Thymus (tissue), 11 donors: ENCODE measurements at regions not wholly inside any gene's neighbourhood (a gene's known extent, or its start where the extent isn't known, plus 50 kb on each side); places are given as distances from the start of the nearest gene placed in this dataset.

ENCODE experiments used
- DNase-seq, 9 donors: peaks; one replicate each; pipeline ENCODE4 v3.0.0-alpha.2; 2013; ENCODE audit warnings: low spot score in 9 of 9, low read depth in 6 of 9, missing footprints in 1 of 9
- H3K27ac ChIP-seq, 2 donors: one replicate each; pipeline ENCODE4 v1.5.1; 2013; ENCODE audit warnings: control low read depth in 1 of 2, low read depth in 1 of 2, low read length in 1 of 2, mild to moderate bottlenecking in 1 of 2, moderate library complexity in 1 of 2
- H3K27me3 ChIP-seq, 2 donors: one replicate each; pipeline ENCODE4 v1.5.1; 2013; ENCODE audit warnings: low read length in 1 of 2; ENCODE audit not compliant: control insufficient read depth in 2 of 2, insufficient read depth in 1 of 2
- H3K36me3 ChIP-seq, 2 donors: one replicate each; pipeline ENCODE4 v1.5.1; 2013; ENCODE audit warnings: low read length in 1 of 2, mild to moderate bottlenecking in 1 of 2, moderate library complexity in 1 of 2; ENCODE audit not compliant: control insufficient read depth in 2 of 2, insufficient read depth in 2 of 2
- H3K4me1 ChIP-seq, 2 donors: one replicate each; pipeline ENCODE4 v1.5.1; 2013; ENCODE audit warnings: low read length in 2 of 2; ENCODE audit not compliant: control insufficient read depth in 2 of 2, insufficient read depth in 2 of 2
- H3K4me3 ChIP-seq, 2 donors: one replicate each; pipeline ENCODE4 v1.5.1; 2013; ENCODE audit warnings: low read length in 2 of 2, control low read depth in 1 of 2, mild to moderate bottlenecking in 1 of 2
- H3K9me3 ChIP-seq, 2 donors: one replicate each; pipeline ENCODE4 v1.5.1; 2013; ENCODE audit warnings: low read length in 1 of 2, mild to moderate bottlenecking in 1 of 2; ENCODE audit not compliant: control insufficient read depth in 2 of 2, insufficient read depth in 1 of 2
- WGBS: extraction: QIAGEN DNeasy Blood & Tissue Kit; methylation state at CpG from one replicate; pipeline ENCODE4 v1.1.7; 2013; 5-methylcytosine and 5-hydroxymethylcytosine counted together
- donor health status: healthy.

- Histone ChIP-seq H3K36me3 (no peaks in the 10 kb centered on the region), H3K4me3 (no peak overlapping the region), H3K27me3 (no peaks in the 10 kb centered on the region), H3K27ac (no peak overlapping the region), H3K9me3 (no peaks in the 10 kb centered on the region), H3K4me1 (no peaks in the 10 kb centered on the region)
- 80% methylated on average over 3 of the region's 3 CpGs for WGBS
- DNase-seq: no peak
Observed at GRCh38 chr5:31000287-31000686, 193.2 kb upstream of the CDH6 start.

- H3K36me3 ChIP-seq: no peaks in the 10 kb centered on the region
- no peaks in the 10 kb centered on the region for H3K9me3 ChIP-seq
- no peak overlapping the region for H3K4me3 ChIP-seq
- no peak for DNase-seq
- WGBS: 92% methylated on average over 1 of the region's 1 CpG
- no peaks in the 10 kb centered on the region for H3K4me1 ChIP-seq
- no peak overlapping the region for H3K27ac ChIP-seq
- no peaks in the 10 kb centered on the region for H3K27me3 ChIP-seq
Observed at GRCh38 chr5:30997681-30998080, 195.8 kb upstream of the CDH6 start.

- no peak overlapping the region for H3K27ac ChIP-seq
- no peaks in the 10 kb centered on the region for H3K27me3 ChIP-seq
- 89% methylated on average over 3 of the region's 3 CpGs for WGBS
- H3K9me3 ChIP-seq: no peaks in the 10 kb centered on the region
- no peaks in the 10 kb centered on the region for H3K36me3 ChIP-seq
- H3K4me3 ChIP-seq: no peak overlapping the region
- H3K4me1 ChIP-seq: no peaks in the 10 kb centered on the region
- no peak for DNase-seq
Observed at GRCh38 chr5:30994902-30995301, 198.6 kb upstream of the CDH6 start.

DNA sequence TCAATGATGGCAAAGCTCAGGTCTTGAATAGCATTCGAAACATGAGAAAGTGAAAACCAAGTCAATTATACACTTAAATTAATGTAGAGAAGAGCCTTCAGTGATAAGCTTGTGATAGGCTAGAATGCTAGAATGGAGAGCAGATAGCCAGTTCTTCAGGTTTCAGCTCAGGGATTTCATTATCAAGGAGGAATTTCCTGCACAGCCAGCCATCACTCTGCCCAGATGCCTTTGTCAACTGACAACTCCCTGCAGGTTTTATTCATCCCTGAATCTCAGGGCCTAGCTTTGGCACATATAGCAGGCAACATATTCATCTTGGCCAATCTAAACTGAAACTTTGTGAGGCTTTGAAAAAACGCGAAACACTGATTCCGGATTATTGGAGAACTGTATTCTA is 199.3 kb upstream of the CDH6 start:
- H3K36me3 ChIP-seq: no peaks in the 10 kb centered on the region
- no peak for DNase-seq
- no peaks in the 10 kb centered on the region for H3K9me3 ChIP-seq
- H3K27me3 ChIP-seq: no peaks in the 10 kb centered on the region
- WGBS: 91% methylated on average over 4 of the region's 4 CpGs
- no peak overlapping the region for H3K27ac ChIP-seq
- H3K4me3 ChIP-seq: no peak overlapping the region
- no peaks in the 10 kb centered on the region for H3K4me1 ChIP-seq

DNA sequence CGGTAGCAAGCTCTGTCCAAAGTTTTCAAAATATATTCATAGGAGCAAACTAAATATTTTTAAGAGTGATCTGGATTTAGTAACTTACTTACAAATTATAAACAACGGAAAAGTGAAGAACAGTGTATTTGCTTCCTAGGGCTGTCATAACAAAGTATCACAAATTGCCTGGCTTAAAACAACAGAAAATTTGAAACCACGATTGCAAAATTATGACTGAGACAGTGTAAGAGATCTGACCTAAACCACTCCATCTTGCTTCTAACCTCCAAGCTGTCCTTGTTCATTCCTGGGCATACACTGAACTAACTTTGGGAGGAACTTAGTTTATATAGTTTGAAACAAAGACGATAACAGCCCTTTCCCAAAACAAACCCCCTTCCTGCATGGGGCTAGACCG is 202.0 kb upstream of the CDH6 start:
- WGBS: 93% methylated on average over 5 of the region's 5 CpGs
- DNase-seq: no peak
- Histone ChIP-seq H3K9me3 (no peaks in the 10 kb centered on the region), H3K36me3 (no peaks in the 10 kb centered on the region), H3K27me3 (no peaks in the 10 kb centered on the region), H3K27ac (no peak overlapping the region), H3K4me3 (no peak overlapping the region), H3K4me1 (no peaks in the 10 kb centered on the region)

DNA sequence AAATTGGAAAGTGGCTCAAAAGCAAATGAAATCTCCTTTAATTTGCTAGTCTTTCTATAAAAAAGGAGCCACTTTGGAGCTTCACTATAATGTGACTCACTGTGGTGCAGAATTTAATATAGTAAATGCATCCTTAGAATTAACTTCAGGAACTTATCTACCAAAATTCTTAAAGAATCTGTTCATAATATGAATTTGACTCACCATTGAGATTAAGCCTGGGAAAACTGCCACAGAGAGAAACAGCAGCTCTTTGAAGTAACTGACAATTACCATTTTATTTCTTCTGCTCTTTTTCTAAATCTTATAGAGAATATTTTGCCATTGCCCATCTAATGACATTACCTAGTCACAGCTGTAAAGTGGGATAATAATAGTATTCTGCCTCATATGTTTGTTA is 211.9 kb upstream of the CDH6 start:
- Histone ChIP-seq H3K27me3 (no peaks in the 10 kb centered on the region), H3K4me1 (no peaks in the 10 kb centered on the region), H3K4me3 (no peak overlapping the region), H3K36me3 (no peaks in the 10 kb centered on the region), H3K27ac (no peak overlapping the region), H3K9me3 (no peaks in the 10 kb centered on the region)
- DNase-seq: no peak

DNA sequence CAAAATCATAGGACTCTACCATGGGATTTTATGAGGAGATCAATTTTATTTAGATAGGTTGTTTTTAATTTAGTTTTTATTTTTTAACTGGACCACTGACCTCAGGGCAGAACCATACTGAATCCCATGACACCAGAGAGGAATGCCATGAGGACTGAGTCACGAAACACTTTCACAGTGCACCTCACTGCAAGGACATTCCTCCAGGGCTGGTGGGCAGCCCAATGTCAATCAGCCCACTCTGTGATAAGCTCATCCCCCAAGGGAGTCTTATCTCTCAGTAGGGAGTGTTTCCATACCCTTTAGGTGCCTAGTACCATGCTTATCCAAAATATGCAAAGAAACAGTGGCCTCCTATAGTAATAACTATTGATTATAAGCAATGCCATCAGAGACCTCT is 224.5 kb upstream of the CDH6 start:
- Histone ChIP-seq H3K36me3 (no peaks in the 10 kb centered on the region), H3K27ac (no peak overlapping the region), H3K27me3 (no peaks in the 10 kb centered on the region), H3K4me3 (no peak overlapping the region), H3K9me3 (no peaks in the 10 kb centered on the region), H3K4me1 (no peaks in the 10 kb centered on the region)
- no peak for DNase-seq
- whole genome bisulfite sequencing: 75% methylated on average over 1 of the region's 1 CpG

DNA sequence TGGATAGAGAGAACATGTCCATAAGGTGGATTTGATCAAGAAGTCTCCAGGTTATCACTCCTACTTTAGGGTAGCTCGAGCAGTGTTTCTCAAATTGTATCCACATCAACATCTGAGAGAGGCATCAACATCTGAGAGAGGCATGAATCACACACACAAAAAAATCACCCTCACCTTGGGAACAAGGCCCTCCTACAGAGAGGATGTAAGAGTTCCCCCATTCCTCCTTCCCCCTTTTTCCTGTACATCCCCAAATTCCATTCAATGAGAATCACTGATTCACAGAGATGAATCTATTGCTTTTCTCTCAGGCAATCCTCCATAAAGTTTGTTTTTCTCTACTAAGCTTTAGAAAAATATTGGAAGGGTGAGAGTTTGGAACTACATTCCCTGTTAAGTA is 233.4 kb upstream of the CDH6 start:
- Histone ChIP-seq H3K27ac (no peak overlapping the region), H3K4me3 (no peak overlapping the region), H3K9me3 (no peaks in the 10 kb centered on the region), H3K36me3 (no peaks in the 10 kb centered on the region), H3K4me1 (no peaks in the 10 kb centered on the region), H3K27me3 (no peaks in the 10 kb centered on the region)
- WGBS: 78% methylated on average over 1 of the region's 1 CpG
- DNase-seq: no peak

DNA sequence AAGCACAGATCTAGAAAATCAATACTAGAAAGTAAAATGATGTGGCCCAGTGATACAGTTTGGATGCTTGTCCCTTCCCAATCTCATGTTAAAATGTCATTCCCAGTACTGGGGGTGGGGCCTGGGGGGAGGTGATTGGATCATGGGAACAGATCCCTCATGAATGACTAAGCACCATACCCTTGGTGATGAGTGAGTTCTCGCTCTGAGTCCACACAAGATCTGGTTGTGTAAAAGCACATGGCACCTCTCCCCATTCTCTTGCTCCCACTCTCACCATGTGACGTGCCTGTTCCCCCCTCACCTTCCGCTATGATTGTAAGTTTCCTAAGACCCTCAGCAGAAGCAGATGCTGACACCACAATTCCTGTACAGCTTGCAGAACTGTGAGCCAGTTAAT is 234.2 kb upstream of the CDH6 start:
- Histone ChIP-seq H3K27me3 (no peaks in the 10 kb centered on the region), H3K9me3 (no peaks in the 10 kb centered on the region), H3K36me3 (no peaks in the 10 kb centered on the region), H3K27ac (no peak overlapping the region), H3K4me1 (no peaks in the 10 kb centered on the region), H3K4me3 (no peak overlapping the region)
- DNase-seq: no peak
- WGBS: 91% methylated on average over 3 of the region's 3 CpGs

- no peak overlapping the region for H3K27ac ChIP-seq
- WGBS: 64% methylated on average over 2 of the region's 2 CpGs
- H3K4me1 ChIP-seq: no peaks in the 10 kb centered on the region
- no peaks in the 10 kb centered on the region for H3K9me3 ChIP-seq
- no peaks in the 10 kb centered on the region for H3K27me3 ChIP-seq
- H3K36me3 ChIP-seq: no peaks in the 10 kb centered on the region
- DNase-seq: no peak
- no peak overlapping the region for H3K4me3 ChIP-seq
Observed at GRCh38 chr5:30957591-30957990, 235.9 kb upstream of the CDH6 start.
